HEK293 (cell line): ENCODE measurements at regions not wholly inside any gene's neighbourhood (a gene's known extent, or its start where the extent isn't known, plus 50 kb on each side); places are given as distances from the start of the nearest gene placed in this dataset.

ENCODE experiments used
- CTCF ChIA-PET: fragments of 350-600 bp; formaldehyde crosslinking; extraction: SDS; loops from one replicate; lab custom pipeline; 2021; ENCODE audit warnings: antibody characterized with exemption; lab: Yijun Ruan, JAX
- POLR2A ChIA-PET: fragments of 300-600 bp; formaldehyde crosslinking; extraction: SDS; loops from one replicate; lab custom pipeline; 2020; ENCODE audit warnings: antibody characterized with exemption, inconsistent platforms; lab: Yijun Ruan, JAX
- H3K27ac ChIP-seq: fragments of 200-500 bp; sonication (Bioruptor generic); 2 replicates; pipeline ENCODE4 v1.5.1; 2014; ENCODE audit warnings: low read depth, low read length, control low read depth, inconsistent platforms; ENCODE audit errors: extremely low read depth
- H3K36me3 ChIP-seq, 2 experiments: fragments of 200-500 bp in 1 of 2; sonication (Bioruptor generic) in 1 of 2; 1 replicate in 1 of 2; 2 replicates in 1 of 2; pipeline ENCODE4 v1.5.1; 2014 to 2017; ENCODE audit warnings: inconsistent platforms in 2 of 2, low read length in 2 of 2; ENCODE audit not compliant: control insufficient read depth in 2 of 2, insufficient read depth in 1 of 2
- H3K4me1 ChIP-seq: fragments of 200-500 bp; sonication (Bioruptor generic); 2 replicates; pipeline ENCODE4 v1.5.1; 2014; ENCODE audit warnings: mild to moderate bottlenecking, low read length, inconsistent platforms; ENCODE audit not compliant: control insufficient read depth, insufficient read depth
- H3K4me3 ChIP-seq: 2 replicates; pipeline ENCODE4 v1.5.1; 2011; ENCODE audit warnings: low read depth, mild to moderate bottlenecking, control low read depth, low read length, moderate library complexity
- H3K9me3 ChIP-seq: fragments of 200-500 bp; sonication (Bioruptor generic); 2 replicates; pipeline ENCODE4 v1.5.1; 2014; ENCODE audit warnings: low read depth, low read length, inconsistent platforms; ENCODE audit not compliant: control insufficient read depth, insufficient read depth
- GFI1B ChIP-seq: fragments of 450-650 bp; formaldehyde crosslinking; IDR thresholded peaks from 2 replicates; pipeline ENCODE4 v1.5.1; 2016; ENCODE audit warnings: missing biosample characterization, missing genetic modification characterization
- HIC1 ChIP-seq: fragments of 450-650 bp; formaldehyde crosslinking; IDR thresholded peaks from 2 replicates; pipeline ENCODE4 v1.5.1; 2016; ENCODE audit warnings: missing biosample characterization, missing genetic modification characterization
- INSM2 ChIP-seq: fragments of 450-650 bp; formaldehyde crosslinking; IDR thresholded peaks from 2 replicates; pipeline ENCODE4 v1.5.1; 2016; ENCODE audit warnings: missing biosample characterization, missing genetic modification characterization
- MEIS1 ChIP-seq: sonication (generic); formaldehyde crosslinking; IDR thresholded peaks from 2 replicates; pipeline ENCODE4 v1.8.1; 2022; ENCODE audit warnings: missing genetic modification reagents, mild to moderate bottlenecking, borderline replicate concordance
- OSR2 ChIP-seq: fragments of 450-650 bp; formaldehyde crosslinking; IDR thresholded peaks from 2 replicates; pipeline ENCODE4 v1.5.1; 2016; ENCODE audit warnings: missing biosample characterization, missing genetic modification characterization
- PATZ1 ChIP-seq: fragments of 450-650 bp; formaldehyde crosslinking; IDR thresholded peaks from 2 replicates; pipeline ENCODE4 v1.5.1; 2016; ENCODE audit warnings: missing biosample characterization, missing genetic modification characterization
- PRDM1 ChIP-seq: fragments of 450-650 bp; formaldehyde crosslinking; IDR thresholded peaks from 2 replicates; pipeline ENCODE4; 2016; ENCODE audit warnings: missing biosample characterization, missing genetic modification characterization
- REPIN1 ChIP-seq: fragments of 450-650 bp; formaldehyde crosslinking; IDR thresholded peaks from 2 replicates; pipeline ENCODE4 v1.5.1; 2017; ENCODE audit warnings: missing biosample characterization, missing genetic modification characterization, low read depth
- SP2 ChIP-seq: fragments of 450-650 bp; formaldehyde crosslinking; IDR thresholded peaks from 2 replicates; pipeline ENCODE4 v1.5.1; 2016; ENCODE audit warnings: missing biosample characterization, missing genetic modification characterization
- ZNF112 ChIP-seq: fragments of 450-650 bp; formaldehyde crosslinking; IDR thresholded peaks from 2 replicates; pipeline ENCODE4 v1.5.0; 2017; ENCODE audit warnings: missing biosample characterization, missing genetic modification characterization
- ZNF24 ChIP-seq: fragments of 450-650 bp; formaldehyde crosslinking; IDR thresholded peaks from 2 replicates; pipeline ENCODE4 v1.5.1; 2016; ENCODE audit warnings: missing biosample characterization, missing genetic modification characterization
- ZNF398 ChIP-seq: fragments of 450-650 bp; formaldehyde crosslinking; IDR thresholded peaks from 2 replicates; pipeline ENCODE4 v1.5.1; 2017; ENCODE audit warnings: missing biosample characterization, missing genetic modification characterization
- ZNF514 ChIP-seq: fragments of 450-650 bp; formaldehyde crosslinking; IDR thresholded peaks from 2 replicates; pipeline ENCODE4 v1.5.1; 2016; ENCODE audit warnings: missing biosample characterization, missing genetic modification characterization
- ZNF530 ChIP-seq: fragments of 450-650 bp; formaldehyde crosslinking; IDR thresholded peaks from 2 replicates; pipeline ENCODE4 v1.5.1; 2016; ENCODE audit warnings: low read depth, missing biosample characterization, missing genetic modification characterization
- ZNF660 ChIP-seq: fragments of 450-650 bp; IDR thresholded peaks from 2 replicates; pipeline ENCODE4 v1.5.1; 2018; ENCODE audit warnings: missing biosample characterization, mild to moderate bottlenecking, missing genetic modification characterization
- ZNF692 ChIP-seq: fragments of 450-650 bp; formaldehyde crosslinking; IDR thresholded peaks from 2 replicates; pipeline ENCODE4 v1.5.1; 2016; ENCODE audit warnings: missing biosample characterization, missing genetic modification characterization
- ZNF747 ChIP-seq: fragments of 450-650 bp; formaldehyde crosslinking; IDR thresholded peaks from 2 replicates; pipeline ENCODE4 v1.5.1; 2016; ENCODE audit warnings: missing biosample characterization, missing genetic modification characterization
- ZSCAN5A ChIP-seq: fragments of 450-650 bp; formaldehyde crosslinking; IDR thresholded peaks from 2 replicates; pipeline ENCODE4 v1.5.1; 2016; ENCODE audit warnings: missing biosample characterization, missing genetic modification characterization
- TF ChIP-seq, protein P1 (sequence below): fragments of 450-650 bp; formaldehyde crosslinking; IDR thresholded peaks from 2 replicates; pipeline ENCODE4 v1.5.1; 2016; ENCODE audit warnings: missing biosample characterization, missing genetic modification characterization
- TF ChIP-seq, protein P2 (sequence below): fragments of 450-650 bp; formaldehyde crosslinking; conservative IDR thresholded peaks from 2 replicates; pipeline ENCODE4 v1.5.1; 2016; ENCODE audit warnings: low read depth, missing biosample characterization, missing genetic modification characterization

DNA sequence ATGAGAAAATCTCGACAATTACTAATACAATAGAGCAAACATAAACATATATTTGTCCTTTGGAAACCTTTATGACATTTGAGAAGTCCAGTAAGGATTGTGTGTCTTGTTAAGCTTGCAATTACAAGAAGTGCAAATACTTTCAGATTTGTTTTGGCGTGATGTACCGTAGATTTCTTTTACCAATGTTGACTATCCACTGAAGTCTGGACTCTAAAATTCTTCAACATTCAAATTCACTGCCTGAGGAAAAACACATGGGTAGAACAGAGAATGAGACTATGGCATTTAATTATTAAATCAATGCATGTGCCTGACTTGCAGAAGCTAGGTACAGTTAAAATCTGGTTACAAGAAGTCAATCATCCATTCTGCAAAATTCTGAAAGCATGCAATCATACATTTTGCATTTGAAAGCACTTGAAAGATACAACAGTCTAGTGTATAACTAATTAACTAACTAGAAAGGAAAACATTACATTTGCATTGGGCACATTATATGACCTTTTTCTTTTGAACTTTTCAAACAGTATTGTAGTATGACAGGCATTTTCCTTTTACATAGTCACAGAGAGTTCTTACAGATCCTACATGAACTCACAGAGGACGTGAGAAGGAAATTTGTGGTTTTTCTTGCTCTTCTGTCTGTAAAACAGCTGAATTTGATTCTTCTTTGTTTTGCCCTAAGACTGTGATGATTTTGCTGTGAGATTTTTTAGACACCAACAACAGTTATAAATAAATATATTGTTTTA is 511.1 kb upstream of the ADGRL4 start:
- Histone ChIP-seq H3K36me3 (no peaks in the 10 kb centered on the region), H3K4me1 (no peaks in the 10 kb centered on the region), H3K27ac (no peak overlapping the region), H3K4me3 (no peak overlapping the region), H3K9me3 (no peaks in the 10 kb centered on the region)
- TF ChIP-seq, protein P1, sequence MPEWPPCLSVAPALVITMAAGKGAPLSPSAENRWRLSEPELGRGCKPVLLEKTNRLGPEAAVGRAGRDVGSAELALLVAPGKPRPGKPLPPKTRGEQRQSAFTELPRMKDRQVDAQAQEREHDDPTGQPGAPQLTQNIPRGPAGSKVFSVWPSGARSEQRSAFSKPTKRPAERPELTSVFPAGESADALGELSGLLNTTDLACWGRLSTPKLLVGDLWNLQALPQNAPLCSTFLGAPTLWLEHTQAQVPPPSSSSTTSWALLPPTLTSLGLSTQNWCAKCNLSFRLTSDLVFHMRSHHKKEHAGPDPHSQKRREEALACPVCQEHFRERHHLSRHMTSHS (tag by site-specific recombination): no peak
- TF ChIP-seq ZNF398 (no peak), ZNF514 (tag by site-specific recombination) (no peak), SP2 (tag by site-specific recombination) (no peak), MEIS1 (CRISPR knock-in tag) (no peak), ZNF747 (tag by site-specific recombination) (no peak), ZNF112 (tag by site-specific recombination) (no peak), ZNF660 (tag by site-specific recombination) (no peak), HIC1 (no peak), REPIN1 (tag by site-specific recombination) (no peak), PATZ1 (tag by site-specific recombination) (no peak), OSR2 (tag by site-specific recombination) (no peak), ZNF24 (tag by site-specific recombination) (no peak), INSM2 (tag by site-specific recombination) (no peak), GFI1B (no peak), ZNF692 (tag by site-specific recombination) (no peak), ZSCAN5A (no peak), ZNF530 (tag by site-specific recombination) (no peak), PRDM1 (tag by site-specific recombination) (no peak)
- TF ChIP-seq, protein P2, sequence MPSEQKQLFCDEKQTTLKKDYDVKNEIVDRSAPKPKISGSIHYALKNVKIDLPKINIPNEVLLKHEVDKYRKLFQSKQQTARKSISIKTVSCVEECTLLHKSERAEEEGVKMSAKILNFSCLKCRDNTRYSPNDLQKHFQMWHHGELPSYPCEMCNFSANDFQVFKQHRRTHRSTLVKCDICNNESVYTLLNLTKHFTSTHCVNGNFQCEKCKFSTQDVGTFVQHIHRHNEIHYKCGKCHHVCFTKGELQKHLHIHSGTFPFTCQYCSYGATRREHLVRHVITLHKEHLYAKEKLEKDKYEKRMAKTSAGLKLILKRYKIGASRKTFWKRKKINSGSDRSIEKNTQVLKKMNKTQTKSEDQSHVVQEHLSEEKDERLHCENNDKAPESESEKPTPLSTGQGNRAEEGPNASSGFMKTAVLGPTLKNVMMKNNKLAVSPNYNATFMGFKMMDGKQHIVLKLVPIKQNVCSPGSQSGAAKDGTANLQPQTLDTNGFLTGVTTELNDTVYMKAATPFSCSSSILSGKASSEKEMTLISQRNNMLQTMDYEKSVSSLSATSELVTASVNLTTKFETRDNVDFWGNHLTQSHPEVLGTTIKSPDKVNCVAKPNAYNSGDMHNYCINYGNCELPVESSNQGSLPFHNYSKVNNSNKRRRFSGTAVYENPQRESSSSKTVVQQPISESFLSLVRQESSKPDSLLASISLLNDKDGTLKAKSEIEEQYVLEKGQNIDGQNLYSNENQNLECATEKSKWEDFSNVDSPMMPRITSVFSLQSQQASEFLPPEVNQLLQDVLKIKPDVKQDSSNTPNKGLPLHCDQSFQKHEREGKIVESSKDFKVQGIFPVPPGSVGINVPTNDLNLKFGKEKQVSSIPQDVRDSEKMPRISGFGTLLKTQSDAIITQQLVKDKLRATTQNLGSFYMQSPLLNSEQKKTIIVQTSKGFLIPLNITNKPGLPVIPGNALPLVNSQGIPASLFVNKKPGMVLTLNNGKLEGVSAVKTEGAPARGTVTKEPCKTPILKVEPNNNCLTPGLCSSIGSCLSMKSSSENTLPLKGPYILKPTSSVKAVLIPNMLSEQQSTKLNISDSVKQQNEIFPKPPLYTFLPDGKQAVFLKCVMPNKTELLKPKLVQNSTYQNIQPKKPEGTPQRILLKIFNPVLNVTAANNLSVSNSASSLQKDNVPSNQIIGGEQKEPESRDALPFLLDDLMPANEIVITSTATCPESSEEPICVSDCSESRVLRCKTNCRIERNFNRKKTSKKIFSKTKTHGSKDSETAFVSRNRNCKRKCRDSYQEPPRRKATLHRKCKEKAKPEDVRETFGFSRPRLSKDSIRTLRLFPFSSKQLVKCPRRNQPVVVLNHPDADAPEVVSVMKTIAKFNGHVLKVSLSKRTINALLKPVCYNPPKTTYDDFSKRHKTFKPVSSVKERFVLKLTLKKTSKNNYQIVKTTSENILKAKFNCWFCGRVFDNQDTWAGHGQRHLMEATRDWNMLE (tag by site-specific recombination): no peak
- POLR2A ChIA-PET: no interaction called here
- CTCF ChIA-PET: no interaction called here
